ENCODE measurements at regions not wholly inside any gene's neighbourhood (a gene's known extent, or its start where the extent isn't known, plus 50 kb on each side); places are given as distances from the start of the nearest gene placed in this dataset.

DNA sequence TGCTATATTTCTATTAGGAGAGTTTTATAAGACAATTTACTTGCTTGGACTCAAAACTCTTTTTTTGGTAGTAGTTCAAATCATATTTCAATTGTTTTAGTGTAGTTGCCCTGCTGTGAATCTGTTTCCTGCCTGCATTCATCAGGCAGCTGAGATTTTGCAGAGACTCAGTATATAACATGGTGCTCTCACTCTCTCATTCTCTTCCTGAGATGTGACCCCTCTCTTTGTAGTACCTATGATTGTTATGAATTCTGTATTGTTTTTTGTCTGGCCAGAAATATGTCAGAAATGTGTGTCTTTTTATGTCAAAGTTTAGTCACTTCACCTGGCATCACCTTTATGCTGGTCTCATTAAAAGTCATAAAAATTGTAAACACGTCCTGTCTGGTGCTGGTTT is 374.0 kb downstream of the RAPGEF2 start:
- TF ChIP-seq, protein P1, sequence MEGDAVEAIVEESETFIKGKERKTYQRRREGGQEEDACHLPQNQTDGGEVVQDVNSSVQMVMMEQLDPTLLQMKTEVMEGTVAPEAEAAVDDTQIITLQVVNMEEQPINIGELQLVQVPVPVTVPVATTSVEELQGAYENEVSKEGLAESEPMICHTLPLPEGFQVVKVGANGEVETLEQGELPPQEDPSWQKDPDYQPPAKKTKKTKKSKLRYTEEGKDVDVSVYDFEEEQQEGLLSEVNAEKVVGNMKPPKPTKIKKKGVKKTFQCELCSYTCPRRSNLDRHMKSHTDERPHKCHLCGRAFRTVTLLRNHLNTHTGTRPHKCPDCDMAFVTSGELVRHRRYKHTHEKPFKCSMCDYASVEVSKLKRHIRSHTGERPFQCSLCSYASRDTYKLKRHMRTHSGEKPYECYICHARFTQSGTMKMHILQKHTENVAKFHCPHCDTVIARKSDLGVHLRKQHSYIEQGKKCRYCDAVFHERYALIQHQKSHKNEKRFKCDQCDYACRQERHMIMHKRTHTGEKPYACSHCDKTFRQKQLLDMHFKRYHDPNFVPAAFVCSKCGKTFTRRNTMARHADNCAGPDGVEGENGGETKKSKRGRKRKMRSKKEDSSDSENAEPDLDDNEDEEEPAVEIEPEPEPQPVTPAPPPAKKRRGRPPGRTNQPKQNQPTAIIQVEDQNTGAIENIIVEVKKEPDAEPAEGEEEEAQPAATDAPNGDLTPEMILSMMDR (IDR thresholded peaks at IDR 0.05): no peak
- no peak for TF ChIP-seq POLR2A (IDR thresholded peaks at IDR 0.05)

All from lower leg skin (tissue), 3 donors.